Smooth muscle cell (in vitro differentiated cells): ENCODE measurements at regions not wholly inside any gene's neighbourhood (a gene's known extent, or its start where the extent isn't known, plus 50 kb on each side); places are given as distances from the start of the nearest gene placed in this dataset.

Experiments
- DNase-seq: peaks from one replicate; lab custom pipeline; 2025; ENCODE audit not compliant: unreplicated experiment; lab: John Stamatoyannopoulos, UW
- H2AFZ ChIP-seq: fragments of 200-600 bp; sonication (generic); 2 replicates; pipeline ENCODE4 v1.6.0; 2016; ENCODE audit warnings: antibody characterized with exemption, low read depth, mild to moderate bottlenecking
- H3F3A ChIP-seq: fragments of 200-600 bp; sonication (generic); 2 replicates; pipeline ENCODE4 v1.6.0; 2017; ENCODE audit warnings: antibody characterized with exemption, low read depth
- H3K27ac ChIP-seq: fragments of 200-600 bp; sonication (generic); 2 replicates; pipeline ENCODE4 v1.5.1; 2016; ENCODE audit warnings: low read depth, mild to moderate bottlenecking
- H3K27me3 ChIP-seq: fragments of 200-600 bp; sonication (generic); 2 replicates; pipeline ENCODE4 v1.6.1; 2016; ENCODE audit warnings: low read depth, mild to moderate bottlenecking
- H3K36me3 ChIP-seq: fragments of 200-600 bp; sonication (generic); 2 replicates; pipeline ENCODE4 v1.5.1; 2016; ENCODE audit warnings: low read depth
- H3K4me1 ChIP-seq: fragments of 200-600 bp; sonication (generic); 2 replicates; pipeline ENCODE4 v1.5.1; 2016; ENCODE audit warnings: low read depth
- H3K4me2 ChIP-seq: fragments of 200-600 bp; sonication (generic); 2 replicates; pipeline ENCODE4 v1.6.0; 2016; ENCODE audit warnings: mild to moderate bottlenecking
- H3K4me3 ChIP-seq: fragments of 200-600 bp; sonication (generic); 2 replicates; pipeline ENCODE4 v1.5.1; 2016; ENCODE audit warnings: mild to moderate bottlenecking
- H3K79me2 ChIP-seq: fragments of 200-600 bp; sonication (generic); 2 replicates; pipeline ENCODE4 v1.6.0; 2016; ENCODE audit warnings: low read depth, mild to moderate bottlenecking
- H3K9ac ChIP-seq: fragments of 200-600 bp; sonication (generic); 2 replicates; pipeline ENCODE4 v1.6.0; 2016; ENCODE audit warnings: low read depth
- H3K9me3 ChIP-seq: fragments of 200-600 bp; sonication (generic); replicated peaks from 2 replicates; pipeline ENCODE4 v1.5.1; 2016; ENCODE audit warnings: low read depth
- H4K20me1 ChIP-seq: fragments of 200-600 bp; sonication (generic); 2 replicates; pipeline ENCODE4 v1.6.0; 2016; ENCODE audit warnings: low read depth
- WGBS: methylation state at CpG from one replicate; pipeline ENCODE4 v1.1.7; 2016; ENCODE audit warnings: low lambda C conversion rate; 5-methylcytosine and 5-hydroxymethylcytosine counted together
- TF ChIP-seq, protein P1 (sequence below): fragments of 200-600 bp; sonication (generic); IDR thresholded peaks from 2 replicates; pipeline ENCODE4 v1.5.1; 2017; ENCODE audit warnings: borderline replicate concordance, mild to moderate bottlenecking, antibody characterized with exemption; ENCODE audit not compliant: insufficient read depth, poor library complexity, severe bottlenecking

GRCh38 chr20:41776421-41776820 is 158.2 kb upstream of the CHD6 start:
- Histone ChIP-seq H3K9ac (no peak overlapping the region), H3K36me3 (no peaks in the 10 kb centered on the region), H3K4me2 (no peak overlapping the region), H3F3A (no peaks in the 10 kb centered on the region), H3K27me3 (peaks cover 22% of the 10 kb centered on the region), H2AFZ (no peak overlapping the region), H3K79me2 (no peaks in the 10 kb centered on the region), H3K27ac (no peak overlapping the region), H4K20me1 (no peaks in the 10 kb centered on the region), H3K9me3 (no peaks in the 10 kb centered on the region), H3K4me3 (no peak overlapping the region), H3K4me1 (no peaks in the 10 kb centered on the region)
- TF ChIP-seq, protein P1, sequence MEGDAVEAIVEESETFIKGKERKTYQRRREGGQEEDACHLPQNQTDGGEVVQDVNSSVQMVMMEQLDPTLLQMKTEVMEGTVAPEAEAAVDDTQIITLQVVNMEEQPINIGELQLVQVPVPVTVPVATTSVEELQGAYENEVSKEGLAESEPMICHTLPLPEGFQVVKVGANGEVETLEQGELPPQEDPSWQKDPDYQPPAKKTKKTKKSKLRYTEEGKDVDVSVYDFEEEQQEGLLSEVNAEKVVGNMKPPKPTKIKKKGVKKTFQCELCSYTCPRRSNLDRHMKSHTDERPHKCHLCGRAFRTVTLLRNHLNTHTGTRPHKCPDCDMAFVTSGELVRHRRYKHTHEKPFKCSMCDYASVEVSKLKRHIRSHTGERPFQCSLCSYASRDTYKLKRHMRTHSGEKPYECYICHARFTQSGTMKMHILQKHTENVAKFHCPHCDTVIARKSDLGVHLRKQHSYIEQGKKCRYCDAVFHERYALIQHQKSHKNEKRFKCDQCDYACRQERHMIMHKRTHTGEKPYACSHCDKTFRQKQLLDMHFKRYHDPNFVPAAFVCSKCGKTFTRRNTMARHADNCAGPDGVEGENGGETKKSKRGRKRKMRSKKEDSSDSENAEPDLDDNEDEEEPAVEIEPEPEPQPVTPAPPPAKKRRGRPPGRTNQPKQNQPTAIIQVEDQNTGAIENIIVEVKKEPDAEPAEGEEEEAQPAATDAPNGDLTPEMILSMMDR = no peak
- no peak for DNase-seq
- 84% methylated on average over 6 of the region's 6 CpGs for WGBS

DNA sequence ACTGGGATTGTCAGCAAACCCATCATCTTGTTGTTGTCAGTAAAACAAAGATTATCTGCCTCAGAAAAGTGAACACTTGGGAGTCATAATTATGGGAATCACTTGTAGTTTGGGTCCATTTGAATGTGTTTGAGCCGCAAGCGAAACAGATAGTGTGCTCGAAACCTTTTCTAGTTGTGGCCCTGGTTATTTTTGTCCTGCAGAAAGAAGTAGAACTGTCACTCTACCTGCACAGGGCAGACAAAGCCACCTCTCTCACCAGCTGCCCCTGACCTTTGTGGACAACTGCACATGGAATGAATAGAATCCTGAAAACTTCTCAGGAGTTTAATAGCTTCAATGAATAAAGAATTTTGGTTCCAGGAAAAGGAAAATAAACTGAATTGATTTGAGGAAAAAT is 156.1 kb upstream of the CHD6 start:
- no peaks in the 10 kb centered on the region for H3F3A ChIP-seq
- H3K9ac ChIP-seq = no peak overlapping the region
- no peaks in the 10 kb centered on the region for H3K9me3 ChIP-seq
- no peaks in the 10 kb centered on the region for H3K36me3 ChIP-seq
- H3K79me2 ChIP-seq = no peaks in the 10 kb centered on the region
- H3K27ac ChIP-seq = no peak overlapping the region
- H2AFZ ChIP-seq = no peak overlapping the region
- TF ChIP-seq, protein P1 = no peak
- H4K20me1 ChIP-seq = no peaks in the 10 kb centered on the region
- no peak overlapping the region for H3K4me3 ChIP-seq
- H3K27me3 ChIP-seq = peaks cover 27% of the 10 kb centered on the region
- no peak overlapping the region for H3K4me2 ChIP-seq
- no peak for DNase-seq
- H3K4me1 ChIP-seq = peaks cover 8% of the 10 kb centered on the region
- 85% methylated on average over 3 of the region's 3 CpGs for WGBS

- Histone ChIP-seq H4K20me1 (no peaks in the 10 kb centered on the region), H3K9me3 (no peaks in the 10 kb centered on the region), H3K36me3 (no peaks in the 10 kb centered on the region), H3K4me1 (peaks cover 11% of the 10 kb centered on the region), H3K27ac (no peak overlapping the region), H3K9ac (no peak overlapping the region), H3F3A (no peaks in the 10 kb centered on the region), H3K4me3 (no peak overlapping the region), H3K79me2 (no peaks in the 10 kb centered on the region), H3K4me2 (no peak overlapping the region), H2AFZ (no peak overlapping the region), H3K27me3 (peaks cover 15% of the 10 kb centered on the region)
- TF ChIP-seq, protein P1 = no peak
- 83% methylated on average over 2 of the region's 2 CpGs for WGBS
- no peak for DNase-seq
Observed at GRCh38 chr20:41770965-41771364, 152.8 kb upstream of the CHD6 start.

DNA sequence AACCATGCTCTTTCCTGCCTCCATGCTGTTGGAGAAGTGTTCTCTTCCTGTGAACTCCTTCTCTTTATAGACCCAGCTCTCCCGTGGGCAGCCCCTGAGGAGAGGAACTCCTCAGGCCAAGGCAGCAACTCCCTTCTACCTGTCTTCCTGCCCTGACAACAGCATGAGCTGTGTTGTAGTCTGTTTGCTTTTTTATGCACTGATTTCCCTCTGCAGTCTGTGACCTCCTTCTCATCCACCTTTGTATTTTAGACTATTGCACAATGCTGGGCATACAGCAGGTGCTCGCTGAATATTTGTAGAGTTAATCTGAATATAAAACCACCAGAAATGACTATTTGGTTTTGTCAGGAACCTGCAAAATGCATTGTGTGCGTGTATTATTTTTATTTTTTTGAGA is 152.2 kb upstream of the CHD6 start:
- TF ChIP-seq, protein P1 = no peak
- Histone ChIP-seq H3K79me2 (no peaks in the 10 kb centered on the region), H3K27ac (no peak overlapping the region), H3K4me2 (no peak overlapping the region), H3K9me3 (no peaks in the 10 kb centered on the region), H3K9ac (no peak overlapping the region), H2AFZ (no peak overlapping the region), H3K4me3 (no peak overlapping the region), H3K27me3 (peaks cover 15% of the 10 kb centered on the region), H3K4me1 (peaks cover 11% of the 10 kb centered on the region), H3K36me3 (no peaks in the 10 kb centered on the region), H3F3A (no peaks in the 10 kb centered on the region), H4K20me1 (no peaks in the 10 kb centered on the region)
- WGBS = 76% methylated on average over 3 of the region's 3 CpGs
- no peak for DNase-seq
